Gastrocnemius medialis (tissue), 4 donors: ENCODE measurements at regions not wholly inside any gene's neighbourhood (a gene's known extent, or its start where the extent isn't known, plus 50 kb on each side); places are given as distances from the start of the nearest gene placed in this dataset.

Experiments used
- ATAC-seq, 2 donors: fragments of 150-250 bp; one replicate each; pipeline ENCODE4 v1.9.1; 2016
- DNase-seq, 2 donors: peaks; one replicate each; pipeline ENCODE4 v3.0.0-alpha.2; 2019
- H3K27ac ChIP-seq, 4 donors: fragments of 200-600 bp; sonication (generic); 1 replicate in 1 of 4; 2 replicates in 3 of 4; pipeline ENCODE4 v1.5.1; 2016 to 2018; ENCODE audit warnings: mild to moderate bottlenecking in 2 of 4, moderate library complexity in 1 of 4
- H3K27me3 ChIP-seq, 3 donors: fragments of 200-600 bp; sonication (generic) in 2 of 3; 1 replicate in 1 of 3; 2 replicates in 2 of 3; pipeline versions ENCODE4 v1.5.1 to v1.6.0; 2016 to 2019; ENCODE audit warnings: mild to moderate bottlenecking in 1 of 3, moderate library complexity in 1 of 3
- H3K36me3 ChIP-seq, 2 donors: fragments of 200-600 bp; sonication (generic) in 1 of 2; one replicate each; pipeline ENCODE4 v1.5.1; 2017 to 2018
- H3K4me1 ChIP-seq, 2 donors: fragments of 200-600 bp; sonication (generic) in 1 of 2; one replicate each; pipeline ENCODE4 v1.5.1; 2016 to 2017; ENCODE audit warnings: mild to moderate bottlenecking in 2 of 2
- H3K4me3 ChIP-seq, 4 donors: fragments of 200-600 bp; sonication (generic) in 3 of 4; 1 replicate in 1 of 4; 2 replicates in 3 of 4; pipeline ENCODE4 v1.5.1; 2016 to 2019; ENCODE audit warnings: mild to moderate bottlenecking in 2 of 4
- H3K9me3 ChIP-seq, 3 donors: fragments of 200-600 bp; sonication (generic) in 2 of 3; 1 replicate in 1 of 3; 2 replicates in 2 of 3; pipeline ENCODE4 v1.5.1; 2016 to 2019
- POLR2A ChIP-seq, 2 donors: fragments of 450-650 bp; IDR thresholded peaks; one replicate each; pipeline ENCODE4 v1.6.1; 2017; ENCODE audit warnings: antibody characterized with exemption in 2 of 2, mild to moderate bottlenecking in 2 of 2, moderate library complexity in 2 of 2
- in situ Hi-C, 4 donors: fragments of 200-750 bp; cut with MboI; loops; one replicate each; pipeline versions ENCODE4 v1.15.0 to v1.8.0; 2017; ENCODE audit warnings: low sequenced_read_pairs in 4 of 4
- intact Hi-C: fragments of 100-400 bp; cut with DNase I; formaldehyde crosslinking; loops from one replicate; pipeline ENCODE4 v1.15.1; 2023; ENCODE audit warnings: low total_unique reads
- TF ChIP-seq, protein P1 (sequence below), 5 experiments: fragments of 450-650 bp in 3 of 5; fragments of 200-600 bp in 2 of 5; sonication (generic) in 2 of 5; IDR thresholded peaks in 4 of 5; conservative IDR thresholded peaks in 1 of 5; 1 replicate in 4 of 5; 2 replicates in 1 of 5; pipeline ENCODE4 v1.5.1; 2016 to 2019; ENCODE audit warnings: antibody characterized with exemption in 5 of 5, mild to moderate bottlenecking in 3 of 5, moderate library complexity in 3 of 5

DNA sequence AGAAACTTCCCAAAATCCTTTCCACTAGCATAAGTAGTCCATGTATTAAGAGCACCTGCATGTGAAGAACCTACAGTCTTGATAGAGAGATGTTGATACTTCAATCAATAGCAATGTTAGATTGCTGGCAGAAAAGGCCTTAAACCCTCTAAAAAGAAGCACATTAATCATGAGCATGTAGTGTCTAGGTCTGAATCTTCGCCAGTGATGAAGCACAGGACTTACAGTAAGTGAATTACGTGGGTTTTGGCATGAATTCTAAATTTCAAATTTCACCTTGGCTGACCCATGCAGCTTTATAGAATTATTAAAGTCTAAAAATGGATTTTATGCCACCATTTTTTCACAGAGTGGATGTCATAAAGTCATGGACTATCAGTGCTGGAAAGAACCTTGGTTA, 791.6 kb upstream of the NOVA1 start:
- intact Hi-C loops = no loop called here

DNA sequence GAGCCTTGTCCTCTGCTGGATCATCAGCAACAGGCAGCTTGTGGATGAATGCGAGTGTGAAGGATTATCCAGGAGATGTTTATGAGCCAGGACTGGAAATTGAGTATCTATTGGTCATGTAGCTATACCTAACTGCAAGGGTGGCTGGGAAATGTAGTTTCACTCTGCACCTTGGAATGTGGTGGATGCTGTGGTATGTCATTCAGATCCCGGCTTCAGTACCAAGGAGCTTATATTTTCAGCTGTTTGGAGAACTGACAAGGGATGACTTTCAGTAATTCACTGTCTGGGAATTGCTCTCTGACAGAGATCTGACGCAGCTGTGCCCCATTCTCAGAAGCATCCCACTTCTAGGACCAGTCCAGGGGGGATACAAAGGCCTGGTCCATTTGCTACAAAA, 792.3 kb upstream of the NOVA1 start:
- in situ Hi-C loops = no loop called here
- ATAC-seq = no peak

More for the DNA sequence above, 791.6 kb upstream of the NOVA1 start:
- ATAC-seq = no peak
- Histone ChIP-seq H3K27me3 (no peaks in the 10 kb centered on the region), H3K36me3 (no peaks in the 10 kb centered on the region), H3K9me3 (no peaks in the 10 kb centered on the region), H3K27ac (no peak overlapping the region), H3K4me1 (no peaks in the 10 kb centered on the region), H3K4me3 (no peak overlapping the region)
- in situ Hi-C loops = no loop called here
- DNase-seq = no peak
- no peak for TF ChIP-seq POLR2A (IDR thresholded peaks at IDR 0.05)
- TF ChIP-seq, protein P1, sequence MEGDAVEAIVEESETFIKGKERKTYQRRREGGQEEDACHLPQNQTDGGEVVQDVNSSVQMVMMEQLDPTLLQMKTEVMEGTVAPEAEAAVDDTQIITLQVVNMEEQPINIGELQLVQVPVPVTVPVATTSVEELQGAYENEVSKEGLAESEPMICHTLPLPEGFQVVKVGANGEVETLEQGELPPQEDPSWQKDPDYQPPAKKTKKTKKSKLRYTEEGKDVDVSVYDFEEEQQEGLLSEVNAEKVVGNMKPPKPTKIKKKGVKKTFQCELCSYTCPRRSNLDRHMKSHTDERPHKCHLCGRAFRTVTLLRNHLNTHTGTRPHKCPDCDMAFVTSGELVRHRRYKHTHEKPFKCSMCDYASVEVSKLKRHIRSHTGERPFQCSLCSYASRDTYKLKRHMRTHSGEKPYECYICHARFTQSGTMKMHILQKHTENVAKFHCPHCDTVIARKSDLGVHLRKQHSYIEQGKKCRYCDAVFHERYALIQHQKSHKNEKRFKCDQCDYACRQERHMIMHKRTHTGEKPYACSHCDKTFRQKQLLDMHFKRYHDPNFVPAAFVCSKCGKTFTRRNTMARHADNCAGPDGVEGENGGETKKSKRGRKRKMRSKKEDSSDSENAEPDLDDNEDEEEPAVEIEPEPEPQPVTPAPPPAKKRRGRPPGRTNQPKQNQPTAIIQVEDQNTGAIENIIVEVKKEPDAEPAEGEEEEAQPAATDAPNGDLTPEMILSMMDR (IDR thresholded peaks at IDR 0.05 in 4 of 5, conservative IDR thresholded peaks at IDR 0.05 in 1 of 5) = no peak

DNA sequence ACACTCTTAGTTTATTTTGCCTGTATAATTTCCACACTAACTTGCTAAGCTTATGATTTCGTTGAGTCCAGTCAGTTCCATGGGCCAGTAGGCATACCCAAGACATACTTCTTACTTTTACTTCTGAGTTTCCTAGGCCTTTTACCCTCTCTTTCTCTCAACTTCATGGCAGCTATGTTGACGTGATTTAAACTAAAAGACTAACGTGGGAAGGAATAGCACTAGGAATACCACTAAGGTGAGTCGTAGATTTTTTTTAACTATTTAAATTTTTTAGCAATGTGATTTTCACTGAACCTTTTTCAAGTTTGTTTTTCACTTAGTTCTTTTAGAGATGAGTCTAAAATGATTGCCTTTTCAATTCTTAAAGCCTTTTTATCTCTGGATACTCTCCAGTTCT, 793.5 kb upstream of the NOVA1 start:
- no peaks in the 10 kb centered on the region for H3K27me3 ChIP-seq
- ATAC-seq (no peak), DNase-seq (no peak)
- in situ Hi-C loops (no loop called here), intact Hi-C loops (no loop called here)
- H3K9me3 ChIP-seq = no peaks in the 10 kb centered on the region
- no peaks in the 10 kb centered on the region for H3K36me3 ChIP-seq
- no peak for TF ChIP-seq POLR2A (IDR thresholded peaks at IDR 0.05)
- TF ChIP-seq, protein P1 (IDR thresholded peaks at IDR 0.05 in 4 of 5, conservative IDR thresholded peaks at IDR 0.05 in 1 of 5) = no peak
- H3K4me3 ChIP-seq = no peak overlapping the region
- no peak overlapping the region for H3K27ac ChIP-seq
- H3K4me1 ChIP-seq = no peaks in the 10 kb centered on the region

More for the DNA sequence above, 792.3 kb upstream of the NOVA1 start:
- H3K27ac ChIP-seq = no peak overlapping the region
- H3K27me3 ChIP-seq = no peaks in the 10 kb centered on the region
- no peaks in the 10 kb centered on the region for H3K4me1 ChIP-seq
- no peak for DNase-seq
- H3K9me3 ChIP-seq = no peaks in the 10 kb centered on the region
- intact Hi-C loops = no loop called here
- no peak for TF ChIP-seq POLR2A (IDR thresholded peaks at IDR 0.05)
- TF ChIP-seq, protein P1 (IDR thresholded peaks at IDR 0.05 in 4 of 5, conservative IDR thresholded peaks at IDR 0.05 in 1 of 5) = no peak
- no peaks in the 10 kb centered on the region for H3K36me3 ChIP-seq
- H3K4me3 ChIP-seq = no peak overlapping the region

DNA sequence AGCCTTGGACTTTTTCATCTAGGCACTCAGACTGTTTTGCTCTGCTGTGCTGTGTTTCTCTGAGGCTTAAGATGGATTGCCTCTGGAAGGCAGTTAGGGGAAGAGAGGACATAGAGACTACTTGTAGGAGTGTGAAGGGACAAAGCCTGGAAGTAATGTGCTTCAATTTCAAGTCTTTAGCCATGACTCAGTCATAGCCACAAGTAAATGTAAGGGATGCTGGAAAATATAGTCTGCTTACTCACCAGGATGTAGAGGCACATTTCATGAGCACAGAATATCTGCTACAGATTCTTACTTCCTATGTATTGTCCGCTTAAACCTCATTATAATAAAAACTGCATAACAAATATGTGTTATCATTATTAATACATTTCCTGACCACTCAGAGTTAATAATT, 794.3 kb upstream of the NOVA1 start:
- intact Hi-C loops = no loop called here
- in situ Hi-C loops = no loop called here
- Histone ChIP-seq H3K27ac (no peak overlapping the region), H3K4me3 (no peak overlapping the region), H3K4me1 (no peaks in the 10 kb centered on the region), H3K9me3 (no peaks in the 10 kb centered on the region), H3K36me3 (no peaks in the 10 kb centered on the region), H3K27me3 (no peaks in the 10 kb centered on the region)
- TF ChIP-seq POLR2A (IDR thresholded peaks at IDR 0.05) = no peak
- TF ChIP-seq, protein P1 (IDR thresholded peaks at IDR 0.05 in 4 of 5, conservative IDR thresholded peaks at IDR 0.05 in 1 of 5) = no peak
- DNase-seq (no peak), ATAC-seq (no peak)

DNA sequence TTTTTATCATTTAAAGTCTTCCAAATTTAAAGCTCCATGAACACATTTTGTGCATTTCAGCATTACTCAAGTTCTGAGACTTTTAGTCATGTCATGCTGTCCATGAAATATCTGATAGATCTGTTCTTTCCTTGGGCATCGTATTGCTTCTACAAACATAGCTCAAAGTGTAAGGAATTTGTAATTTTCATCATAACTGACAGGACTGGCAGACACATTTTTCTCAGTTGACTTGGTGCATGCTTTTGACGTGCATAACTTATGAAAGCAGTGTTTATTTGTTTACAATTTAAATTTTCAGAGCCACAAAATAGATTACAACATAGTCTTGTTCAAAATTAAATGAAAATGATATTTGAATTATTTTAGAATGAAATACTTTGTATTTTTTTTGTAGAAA, 812.1 kb upstream of the NOVA1 start:
- Histone ChIP-seq H3K4me3 (no peak overlapping the region), H3K36me3 (no peaks in the 10 kb centered on the region), H3K4me1 (no peaks in the 10 kb centered on the region), H3K9me3 (no peaks in the 10 kb centered on the region), H3K27me3 (no peaks in the 10 kb centered on the region), H3K27ac (no peak overlapping the region)
- intact Hi-C loops = no loop called here
- no peak for TF ChIP-seq POLR2A (IDR thresholded peaks at IDR 0.05)
- TF ChIP-seq, protein P1 (IDR thresholded peaks at IDR 0.05 in 4 of 5, conservative IDR thresholded peaks at IDR 0.05 in 1 of 5) = no peak
- ATAC-seq (no peak), DNase-seq (no peak)
- in situ Hi-C loops = no loop called here
